HUES64 (cell line): ENCODE measurements at regions not wholly inside any gene's neighbourhood (a gene's known extent, or its start where the extent isn't known, plus 50 kb on each side); places are given as distances from the start of the nearest gene placed in this dataset.

ENCODE experiments used
- H3K27ac ChIP-seq: 2 replicates; pipeline ENCODE4 v1.7.0; 2013; ENCODE audit warnings: low read depth, low read length, inconsistent platforms
- H3K27me3 ChIP-seq: 2 replicates; pipeline ENCODE4 v1.6.1; 2013; ENCODE audit warnings: mild to moderate bottlenecking, low read length; ENCODE audit not compliant: insufficient read depth
- H3K36me3 ChIP-seq: 2 replicates; pipeline ENCODE4 v1.6.1; 2013; ENCODE audit warnings: mild to moderate bottlenecking, low read length; ENCODE audit not compliant: insufficient read depth
- H3K4me1 ChIP-seq: 2 replicates; pipeline ENCODE4 v1.6.1; 2013; ENCODE audit warnings: mild to moderate bottlenecking, low read length, moderate library complexity; ENCODE audit not compliant: insufficient read depth
- H3K4me3 ChIP-seq: 2 replicates; pipeline ENCODE4 v1.5.1; 2013; ENCODE audit warnings: mild to moderate bottlenecking, low read length, moderate library complexity
- H3K9ac ChIP-seq: 2 replicates; pipeline ENCODE4 v1.6.1; 2013; ENCODE audit warnings: mild to moderate bottlenecking, low read depth, low read length
- H3K9me3 ChIP-seq: 2 replicates; pipeline ENCODE4 v1.6.1; 2013; ENCODE audit warnings: low read depth, low read length; ENCODE audit not compliant: insufficient read depth
- WGBS: fragments of 150-250, 120-280 bp; methylation state at CpG from one replicate; pipeline ENCODE4 v1.1.7; 2013; ENCODE audit warnings: missing lambda C conversion rate; 5-methylcytosine and 5-hydroxymethylcytosine counted together

- Histone ChIP-seq H3K4me3 (no peak overlapping the region), H3K27me3 (peaks cover 28% of the 10 kb centered on the region), H3K4me1 (peaks cover 26% of the 10 kb centered on the region), H3K9ac (no peak overlapping the region), H3K27ac (no peak overlapping the region), H3K36me3 (no peaks in the 10 kb centered on the region), H3K9me3 (peaks cover under 1% of the 10 kb centered on the region; the same call in 1 of the 2 replicates)
- 96% methylated on average over 1 of the region's 2 CpGs for WGBS
Measured at GRCh38 chr12:14281539-14281938, 83.9 kb upstream of the ATF7IP start.

GRCh38 chr12:14283489-14284144 lies 81.9 kb upstream of the ATF7IP start:
- no peaks in the 10 kb centered on the region for H3K36me3 ChIP-seq

DNA sequence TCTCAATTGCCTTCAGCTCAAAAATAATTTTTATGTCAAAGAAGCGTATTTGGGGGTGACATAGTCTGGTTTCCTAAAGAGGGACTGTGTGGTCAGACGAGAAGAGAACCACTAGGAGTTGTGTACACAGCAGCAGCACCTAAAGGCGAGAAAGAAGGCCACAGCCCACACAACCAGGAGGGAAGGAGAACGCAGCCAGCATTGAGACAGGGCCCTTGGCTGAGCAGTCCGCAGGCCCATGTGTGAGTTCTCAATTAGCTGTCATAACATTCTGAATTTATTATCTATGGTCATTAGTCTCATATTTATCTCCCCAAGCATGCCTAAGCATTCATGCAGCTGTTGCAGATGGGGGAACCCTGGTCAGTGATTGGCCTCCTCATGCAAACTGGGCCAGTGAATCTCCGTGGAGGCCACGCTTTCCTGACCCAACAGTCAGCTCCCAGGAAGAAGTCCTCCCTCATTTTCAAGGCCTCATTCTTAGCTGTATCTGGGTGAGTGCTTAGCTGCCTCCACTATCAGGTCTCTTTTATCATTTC lies 81.2 kb upstream of the ATF7IP start:
- H3K4me3 ChIP-seq = peak overlapping the region; percentile 12
- H3K27me3 ChIP-seq = peaks cover 28% of the 10 kb centered on the region
- 45% methylated on average over 7 of the region's 7 CpGs for WGBS
- H3K9me3 ChIP-seq = peaks cover 15% of the 10 kb centered on the region
- H3K27ac ChIP-seq = peak overlapping the region; percentile 88; the same call in 1 of the 2 replicates
- peak overlapping the region; percentile 56 for H3K9ac ChIP-seq
- H3K36me3 ChIP-seq = no peaks in the 10 kb centered on the region
- H3K4me1 ChIP-seq = peaks cover 26% of the 10 kb centered on the region

More at GRCh38 chr12:14283489-14284144, 81.9 kb upstream of the ATF7IP start:
- Histone ChIP-seq H3K27me3 (peaks cover 28% of the 10 kb centered on the region), H3K4me1 (peaks cover 26% of the 10 kb centered on the region), H3K9ac (peak overlapping the region; percentile 56), H3K9me3 (peaks cover 9% of the 10 kb centered on the region; the same call in 1 of the 2 replicates), H3K27ac (peak overlapping the region; percentile 88), H3K4me3 (peak overlapping the region; percentile 12)
- 6% methylated on average over 5 of the region's 6 CpGs for WGBS

DNA sequence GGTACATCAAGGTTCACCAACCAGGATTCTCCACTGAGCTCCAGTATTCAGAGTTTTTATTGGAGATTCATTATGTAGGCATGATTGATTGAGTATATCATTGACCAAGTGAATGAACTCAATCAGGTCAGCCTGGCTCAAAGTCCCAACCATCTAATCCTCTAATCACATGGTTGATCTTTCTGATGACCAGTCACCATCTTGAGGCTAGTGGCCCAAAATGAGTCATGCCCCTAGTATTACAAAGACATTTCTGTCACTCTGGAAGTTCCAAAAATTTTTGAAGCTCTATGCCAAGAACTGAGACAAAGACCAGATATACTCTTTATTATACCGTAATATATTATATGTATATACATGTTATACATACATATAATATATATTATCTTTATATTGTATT lies 75.9 kb upstream of the ATF7IP start:
- H3K4me3 ChIP-seq = no peak overlapping the region
- H3K4me1 ChIP-seq = peaks cover 3% of the 10 kb centered on the region
- WGBS = no CpG with 5 or more reads among the region's 1 CpG
- H3K9me3 ChIP-seq = peaks cover 25% of the 10 kb centered on the region
- no peak overlapping the region for H3K27ac ChIP-seq
- H3K36me3 ChIP-seq = no peaks in the 10 kb centered on the region
- H3K9ac ChIP-seq = no peak overlapping the region
- peaks cover 11% of the 10 kb centered on the region for H3K27me3 ChIP-seq

DNA sequence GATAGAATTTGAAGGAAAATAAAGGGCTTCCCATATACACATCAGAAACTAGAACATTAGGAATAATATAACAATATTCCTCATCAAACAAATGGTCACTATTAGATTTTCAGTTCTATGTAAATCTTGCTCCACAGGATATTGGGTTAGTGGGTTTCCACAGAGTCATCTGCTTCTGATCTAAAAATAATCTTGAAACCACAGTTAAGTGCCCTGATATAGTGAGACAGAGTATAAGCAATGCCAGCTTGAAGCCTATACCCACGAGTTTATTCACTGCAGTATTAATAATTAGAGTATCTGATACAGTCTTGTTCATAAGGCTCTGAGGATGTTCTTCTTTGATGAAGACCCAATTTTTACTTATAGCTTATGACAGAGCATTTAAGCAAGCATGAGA lies 74.5 kb upstream of the ATF7IP start:
- Histone ChIP-seq H3K9me3 (peaks cover 25% of the 10 kb centered on the region), H3K27ac (no peak overlapping the region), H3K27me3 (peaks cover 1% of the 10 kb centered on the region; the same call in 1 of the 2 replicates), H3K4me1 (no peaks in the 10 kb centered on the region), H3K36me3 (no peaks in the 10 kb centered on the region), H3K9ac (no peak overlapping the region), H3K4me3 (no peak overlapping the region)
- 100% methylated on average over 1 of the region's 1 CpG for WGBS

DNA sequence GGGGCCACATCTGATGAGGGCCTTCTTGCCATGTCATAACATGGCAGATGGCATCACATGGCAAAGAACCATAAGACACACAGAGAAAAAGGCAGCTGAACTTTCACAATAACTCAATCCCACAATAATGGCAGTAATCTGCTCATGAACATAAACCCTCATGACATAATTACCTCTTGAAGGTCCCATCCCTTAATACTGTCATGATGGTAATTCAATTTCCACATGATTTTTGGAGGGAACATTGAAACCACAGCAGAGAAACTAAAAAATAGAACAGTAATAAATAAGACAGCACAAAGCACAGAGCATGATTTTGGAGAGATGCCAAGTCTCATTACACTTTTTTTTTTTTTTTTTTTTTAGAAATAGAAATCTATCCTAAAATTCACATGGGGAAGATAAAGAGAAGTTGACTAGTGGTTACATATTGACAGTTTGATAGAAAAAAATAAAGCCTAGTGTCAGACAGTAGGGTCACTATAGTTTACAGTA lies 61.8 kb upstream of the ATF7IP start:
- no peaks in the 10 kb centered on the region for H3K36me3 ChIP-seq
- H3K27me3 ChIP-seq = no peaks in the 10 kb centered on the region
- no peak overlapping the region for H3K4me3 ChIP-seq
- peaks cover 5% of the 10 kb centered on the region; the same call in 1 of the 2 replicates for H3K9me3 ChIP-seq
- no peaks in the 10 kb centered on the region for H3K4me1 ChIP-seq
- no peak overlapping the region for H3K9ac ChIP-seq
- no peak overlapping the region for H3K27ac ChIP-seq

DNA sequence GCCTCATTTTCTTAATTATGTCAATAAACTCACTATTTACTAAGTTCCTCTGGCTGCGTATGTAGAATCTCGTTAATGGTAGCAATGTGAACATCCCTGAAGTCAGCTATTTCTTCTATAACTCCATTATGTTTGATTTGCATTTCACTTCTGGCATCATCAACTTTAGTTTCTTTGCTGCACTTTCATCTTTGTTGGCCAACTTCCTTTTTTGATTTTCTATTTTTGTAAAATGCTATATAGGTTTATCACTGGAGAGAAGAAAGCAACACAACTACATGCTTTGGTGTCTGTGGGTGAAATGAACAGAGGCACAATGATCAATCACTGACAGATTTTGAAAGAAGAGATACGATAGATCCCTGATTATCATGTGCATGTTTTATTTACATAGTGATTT lies 58.5 kb upstream of the ATF7IP start:
- H3K4me1 ChIP-seq = no peaks in the 10 kb centered on the region
- no peaks in the 10 kb centered on the region; the same call in 1 of the 2 replicates for H3K9me3 ChIP-seq
- H3K27ac ChIP-seq = no peak overlapping the region
- no peaks in the 10 kb centered on the region for H3K27me3 ChIP-seq
- H3K4me3 ChIP-seq = no peak overlapping the region
- 93% methylated on average over 3 of the region's 3 CpGs for WGBS
- H3K36me3 ChIP-seq = no peaks in the 10 kb centered on the region
- no peak overlapping the region for H3K9ac ChIP-seq

GRCh38 chr12:14308516-14308915 lies 57.0 kb upstream of the ATF7IP start:
- Histone ChIP-seq H3K9ac (no peak overlapping the region), H3K36me3 (no peaks in the 10 kb centered on the region), H3K4me3 (no peak overlapping the region), H3K4me1 (no peaks in the 10 kb centered on the region), H3K9me3 (no peaks in the 10 kb centered on the region; the same call in 1 of the 2 replicates), H3K27ac (no peak overlapping the region), H3K27me3 (no peaks in the 10 kb centered on the region)
- 94% methylated on average over 4 of the region's 4 CpGs for WGBS

GRCh38 chr12:14310866-14311265 lies 54.6 kb upstream of the ATF7IP start:
- no peaks in the 10 kb centered on the region; the same call in 1 of the 2 replicates for H3K9me3 ChIP-seq
- WGBS = 100% methylated on average over 1 of the region's 1 CpG
- no peaks in the 10 kb centered on the region for H3K36me3 ChIP-seq
- H3K27ac ChIP-seq = no peak overlapping the region
- H3K27me3 ChIP-seq = no peaks in the 10 kb centered on the region
- H3K4me1 ChIP-seq = no peaks in the 10 kb centered on the region
- H3K9ac ChIP-seq = no peak overlapping the region
- H3K4me3 ChIP-seq = no peak overlapping the region

- WGBS = 95% methylated on average over 6 of the region's 7 CpGs
- H3K36me3 ChIP-seq = no peaks in the 10 kb centered on the region
- no peak overlapping the region for H3K4me3 ChIP-seq
- H3K9ac ChIP-seq = no peak overlapping the region
- no peak overlapping the region for H3K27ac ChIP-seq
- H3K27me3 ChIP-seq = no peaks in the 10 kb centered on the region
- no peaks in the 10 kb centered on the region for H3K9me3 ChIP-seq
- no peaks in the 10 kb centered on the region for H3K4me1 ChIP-seq
Measured at GRCh38 chr12:14313379-14314138, 51.9 kb upstream of the ATF7IP start.

DNA sequence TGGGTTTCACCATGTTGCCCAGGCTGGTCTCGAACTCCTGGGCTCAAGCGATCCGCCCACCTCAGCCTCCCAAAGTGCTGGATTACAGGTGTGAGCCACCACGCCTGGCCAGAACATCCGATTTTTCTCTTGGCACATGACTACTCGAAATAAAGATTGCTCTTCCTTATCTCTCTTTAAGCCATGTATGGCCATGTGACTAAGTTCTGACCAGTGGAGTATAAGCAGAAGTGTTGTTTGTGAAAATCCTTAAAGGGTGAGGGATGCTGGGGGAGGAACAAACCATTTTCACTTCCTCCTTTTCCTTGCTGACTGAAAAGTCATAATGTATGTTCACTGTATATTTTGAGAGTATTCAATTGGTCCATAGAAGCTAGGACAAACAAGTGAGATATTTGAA lies 50.7 kb upstream of the ATF7IP start:
- Histone ChIP-seq H3K27ac (no peak overlapping the region), H3K9me3 (no peaks in the 10 kb centered on the region), H3K4me3 (no peak overlapping the region), H3K27me3 (no peaks in the 10 kb centered on the region), H3K9ac (no peak overlapping the region), H3K4me1 (no peaks in the 10 kb centered on the region), H3K36me3 (no peaks in the 10 kb centered on the region)
- WGBS = 98% methylated on average over 6 of the region's 6 CpGs
